WTC11 (cell line): ENCODE measurements at regions not wholly inside any gene's neighbourhood (a gene's known extent, or its start where the extent isn't known, plus 50 kb on each side); places are given as distances from the start of the nearest gene placed in this dataset.

Source experiments
- ATAC-seq: fragments of 200-7000 bp; cut with Tn5 transposase; 2 replicates; pipeline ENCODE4 v1.10.0; 2021; ENCODE audit warnings: mild to moderate bottlenecking, moderate library complexity
- CTCF ChIA-PET: fragments of 300-600 bp; sonication (Branson Sonifier 250); formaldehyde crosslinking; loops from one replicate; lab custom pipeline; 2021; ENCODE audit warnings: antibody characterized with exemption; lab: Charles Lee
- POLR2A ChIA-PET: fragments of 350-600 bp; sonication (Branson Sonifier 250); formaldehyde crosslinking; loops from one replicate; lab custom pipeline; 2021; ENCODE audit warnings: antibody characterized with exemption; lab: Charles Lee
- DNase-seq: peaks from one replicate; pipeline ENCODE4 v3.0.0; 2021; ENCODE audit warnings: low spot score
- H3K27ac Mint-ChIP-seq: 2 replicates; pipeline ENCODE4 v1.8.0; 2021; ENCODE audit warnings: mixed read lengths
- H3K27me3 Mint-ChIP-seq: 2 replicates; pipeline ENCODE4 v1.8.0; 2021; ENCODE audit warnings: low read depth, mild to moderate bottlenecking, moderate library complexity, mixed read lengths
- H3K36me3 Mint-ChIP-seq: 2 replicates; pipeline ENCODE4 v1.8.0; 2021; ENCODE audit warnings: mixed read lengths
- H3K4me1 Mint-ChIP-seq: 2 replicates; pipeline ENCODE4 v1.8.0; 2022; ENCODE audit warnings: mixed read lengths
- H3K4me3 Mint-ChIP-seq: 2 replicates; pipeline ENCODE4 v1.8.0; 2021; ENCODE audit warnings: mild to moderate bottlenecking, moderate library complexity, mixed read lengths
- H3K9me3 Mint-ChIP-seq: 2 replicates; pipeline ENCODE4 v1.8.0; 2021; ENCODE audit warnings: mixed read lengths
- GRHL2 ChIP-seq: fragments of 250-450 bp; sonication (Bioruptor Pico); IDR thresholded peaks from 2 replicates; pipeline ENCODE4 v1.8.0; 2022; ENCODE audit warnings: mild to moderate bottlenecking, moderate library complexity; ENCODE audit not compliant: insufficient replicate concordance, severe bottlenecking
- KAT7 ChIP-seq: sonication (generic); formaldehyde crosslinking; IDR thresholded peaks from 2 replicates; pipeline ENCODE4 v1.8.1; 2023; ENCODE audit warnings: missing genetic modification reagents, mild to moderate bottlenecking, borderline replicate concordance
- NR2C2 ChIP-seq: sonication (generic); formaldehyde crosslinking; IDR thresholded peaks from 2 replicates; pipeline ENCODE4 v1.8.0; 2022; ENCODE audit warnings: mild to moderate bottlenecking, missing genetic modification reagents
- OVOL2 ChIP-seq: fragments of 250-450 bp; sonication (Bioruptor Pico); IDR thresholded peaks from 2 replicates; pipeline ENCODE4 v1.9.0; 2021; ENCODE audit warnings: mild to moderate bottlenecking, borderline replicate concordance
- ZNF219 ChIP-seq: sonication (generic); formaldehyde crosslinking; IDR thresholded peaks from 2 replicates; pipeline ENCODE4 v1.8.0; 2023; ENCODE audit warnings: missing genetic modification reagents, mild to moderate bottlenecking, borderline replicate concordance
- ZNF232 ChIP-seq: sonication (generic); formaldehyde crosslinking; IDR thresholded peaks from 2 replicates; pipeline ENCODE4 v1.8.0; 2022; ENCODE audit warnings: mild to moderate bottlenecking, missing genetic modification reagents
- ZNF416 ChIP-seq: fragments of 250-450 bp; sonication (Bioruptor Pico); IDR thresholded peaks from 2 replicates; pipeline ENCODE4 v1.9.0; 2021; ENCODE audit warnings: mild to moderate bottlenecking, inconsistent platforms
- TF ChIP-seq, protein P1 (sequence below): sonication (generic); formaldehyde crosslinking; IDR thresholded peaks from 2 replicates; pipeline ENCODE4 v1.8.1; 2023; ENCODE audit warnings: mild to moderate bottlenecking, missing genetic modification reagents, borderline replicate concordance
- TF ChIP-seq, protein P2 (sequence below): sonication (generic); formaldehyde crosslinking; IDR thresholded peaks from 2 replicates; pipeline ENCODE4 v1.8.1; 2022; ENCODE audit warnings: mild to moderate bottlenecking, moderate library complexity, missing genetic modification reagents
- TF ChIP-seq, protein P3 (sequence below): sonication (generic); formaldehyde crosslinking; IDR thresholded peaks from 2 replicates; pipeline ENCODE4 v1.8.1; 2022; ENCODE audit warnings: low read depth, missing genetic modification reagents, borderline replicate concordance
- TF ChIP-seq, protein P4 (sequence below): sonication (generic); formaldehyde crosslinking; IDR thresholded peaks from 2 replicates; pipeline ENCODE4 v1.8.0; 2022; ENCODE audit warnings: missing genetic modification reagents
- TF ChIP-seq, protein P5 (sequence below): sonication (generic); formaldehyde crosslinking; IDR thresholded peaks from 2 replicates; pipeline ENCODE4 v1.8.1; 2023; ENCODE audit warnings: mild to moderate bottlenecking, missing genetic modification reagents

DNA sequence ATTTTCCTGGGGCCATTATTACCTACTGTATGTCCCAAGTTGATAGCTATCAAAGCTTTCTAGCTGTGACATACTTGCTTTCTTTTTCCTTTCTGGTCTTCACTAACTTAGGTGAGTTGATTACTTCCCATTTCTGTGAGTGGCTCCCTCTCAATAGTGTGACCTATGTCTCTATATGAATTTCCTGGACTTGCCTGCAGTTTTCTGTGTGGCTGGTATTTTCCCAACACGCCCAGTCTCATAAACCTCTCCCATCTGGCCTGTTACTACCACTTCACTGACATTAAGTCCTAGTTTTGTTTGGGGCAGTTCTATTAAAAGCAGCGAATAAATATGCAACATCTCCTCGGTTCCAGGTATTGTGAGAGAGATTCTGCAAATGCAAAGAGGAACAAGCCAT is 671.2 kb downstream of the SI start (continued):
- TF ChIP-seq, protein P1, sequence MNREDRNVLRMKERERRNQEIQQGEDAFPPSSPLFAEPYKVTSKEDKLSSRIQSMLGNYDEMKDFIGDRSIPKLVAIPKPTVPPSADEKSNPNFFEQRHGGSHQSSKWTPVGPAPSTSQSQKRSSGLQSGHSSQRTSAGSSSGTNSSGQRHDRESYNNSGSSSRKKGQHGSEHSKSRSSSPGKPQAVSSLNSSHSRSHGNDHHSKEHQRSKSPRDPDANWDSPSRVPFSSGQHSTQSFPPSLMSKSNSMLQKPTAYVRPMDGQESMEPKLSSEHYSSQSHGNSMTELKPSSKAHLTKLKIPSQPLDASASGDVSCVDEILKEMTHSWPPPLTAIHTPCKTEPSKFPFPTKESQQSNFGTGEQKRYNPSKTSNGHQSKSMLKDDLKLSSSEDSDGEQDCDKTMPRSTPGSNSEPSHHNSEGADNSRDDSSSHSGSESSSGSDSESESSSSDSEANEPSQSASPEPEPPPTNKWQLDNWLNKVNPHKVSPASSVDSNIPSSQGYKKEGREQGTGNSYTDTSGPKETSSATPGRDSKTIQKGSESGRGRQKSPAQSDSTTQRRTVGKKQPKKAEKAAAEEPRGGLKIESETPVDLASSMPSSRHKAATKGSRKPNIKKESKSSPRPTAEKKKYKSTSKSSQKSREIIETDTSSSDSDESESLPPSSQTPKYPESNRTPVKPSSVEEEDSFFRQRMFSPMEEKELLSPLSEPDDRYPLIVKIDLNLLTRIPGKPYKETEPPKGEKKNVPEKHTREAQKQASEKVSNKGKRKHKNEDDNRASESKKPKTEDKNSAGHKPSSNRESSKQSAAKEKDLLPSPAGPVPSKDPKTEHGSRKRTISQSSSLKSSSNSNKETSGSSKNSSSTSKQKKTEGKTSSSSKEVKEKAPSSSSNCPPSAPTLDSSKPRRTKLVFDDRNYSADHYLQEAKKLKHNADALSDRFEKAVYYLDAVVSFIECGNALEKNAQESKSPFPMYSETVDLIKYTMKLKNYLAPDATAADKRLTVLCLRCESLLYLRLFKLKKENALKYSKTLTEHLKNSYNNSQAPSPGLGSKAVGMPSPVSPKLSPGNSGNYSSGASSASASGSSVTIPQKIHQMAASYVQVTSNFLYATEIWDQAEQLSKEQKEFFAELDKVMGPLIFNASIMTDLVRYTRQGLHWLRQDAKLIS (CRISPR knock-in tag), result no peak
- TF ChIP-seq, protein P2, sequence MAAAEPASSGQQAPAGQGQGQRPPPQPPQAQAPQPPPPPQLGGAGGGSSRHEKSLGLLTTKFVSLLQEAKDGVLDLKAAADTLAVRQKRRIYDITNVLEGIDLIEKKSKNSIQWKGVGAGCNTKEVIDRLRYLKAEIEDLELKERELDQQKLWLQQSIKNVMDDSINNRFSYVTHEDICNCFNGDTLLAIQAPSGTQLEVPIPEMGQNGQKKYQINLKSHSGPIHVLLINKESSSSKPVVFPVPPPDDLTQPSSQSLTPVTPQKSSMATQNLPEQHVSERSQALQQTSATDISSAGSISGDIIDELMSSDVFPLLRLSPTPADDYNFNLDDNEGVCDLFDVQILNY (CRISPR knock-in tag), result no peak
- TF ChIP-seq, protein P3, sequence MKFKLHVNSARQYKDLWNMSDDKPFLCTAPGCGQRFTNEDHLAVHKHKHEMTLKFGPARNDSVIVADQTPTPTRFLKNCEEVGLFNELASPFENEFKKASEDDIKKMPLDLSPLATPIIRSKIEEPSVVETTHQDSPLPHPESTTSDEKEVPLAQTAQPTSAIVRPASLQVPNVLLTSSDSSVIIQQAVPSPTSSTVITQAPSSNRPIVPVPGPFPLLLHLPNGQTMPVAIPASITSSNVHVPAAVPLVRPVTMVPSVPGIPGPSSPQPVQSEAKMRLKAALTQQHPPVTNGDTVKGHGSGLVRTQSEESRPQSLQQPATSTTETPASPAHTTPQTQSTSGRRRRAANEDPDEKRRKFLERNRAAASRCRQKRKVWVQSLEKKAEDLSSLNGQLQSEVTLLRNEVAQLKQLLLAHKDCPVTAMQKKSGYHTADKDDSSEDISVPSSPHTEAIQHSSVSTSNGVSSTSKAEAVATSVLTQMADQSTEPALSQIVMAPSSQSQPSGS (CRISPR knock-in tag), result no peak
- TF ChIP-seq KAT7 (CRISPR knock-in tag) (no peak), OVOL2 (CRISPR knock-in tag) (no peak)

DNA sequence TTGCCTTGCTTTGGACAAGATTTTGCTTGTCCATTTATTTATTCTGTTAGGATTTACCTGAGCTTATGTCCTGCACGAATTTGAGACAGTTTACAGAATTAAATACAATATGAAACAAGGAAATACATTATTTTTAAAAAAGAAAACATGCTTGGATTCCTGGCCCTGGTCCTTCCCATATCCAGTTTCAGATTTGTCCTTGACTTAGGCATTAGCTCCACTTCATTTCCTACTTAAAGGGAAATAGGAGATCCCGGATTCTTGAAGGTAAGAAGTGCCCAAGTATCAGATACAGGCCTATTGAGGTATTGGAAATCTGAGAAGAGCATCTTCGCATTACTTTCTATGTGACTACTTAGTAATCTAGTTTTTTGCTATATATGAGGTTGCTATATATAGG is 672.0 kb downstream of the SI start:
- CTCF ChIA-PET, result interaction anchor here (1.0 kb wide), 1 partner anchor 16 kb away, joined by 4 read pairs; no protein-coding TSS in a partner anchor
- H3K9me3 Mint-ChIP-seq, result peaks cover 5% of the 10 kb centered on the region

More for the DNA sequence above, 672.0 kb downstream of the SI start:
- Mint-ChIP-seq H3K4me1 (peaks cover 6% of the 10 kb centered on the region), H3K27me3 (peaks cover 22% of the 10 kb centered on the region), H3K36me3 (no peaks in the 10 kb centered on the region), H3K27ac (no peak overlapping the region), H3K4me3 (no peak overlapping the region)
- no peak for DNase-seq
- ATAC-seq, result no peak
- POLR2A ChIA-PET, result no interaction called here
- TF ChIP-seq, protein P3 (CRISPR knock-in tag), result no peak
- TF ChIP-seq ZNF232 (CRISPR knock-in tag), result no peak
- TF ChIP-seq NR2C2 (CRISPR knock-in tag), result no peak
- TF ChIP-seq GRHL2 (CRISPR knock-in tag), result no peak
- TF ChIP-seq, protein P4, sequence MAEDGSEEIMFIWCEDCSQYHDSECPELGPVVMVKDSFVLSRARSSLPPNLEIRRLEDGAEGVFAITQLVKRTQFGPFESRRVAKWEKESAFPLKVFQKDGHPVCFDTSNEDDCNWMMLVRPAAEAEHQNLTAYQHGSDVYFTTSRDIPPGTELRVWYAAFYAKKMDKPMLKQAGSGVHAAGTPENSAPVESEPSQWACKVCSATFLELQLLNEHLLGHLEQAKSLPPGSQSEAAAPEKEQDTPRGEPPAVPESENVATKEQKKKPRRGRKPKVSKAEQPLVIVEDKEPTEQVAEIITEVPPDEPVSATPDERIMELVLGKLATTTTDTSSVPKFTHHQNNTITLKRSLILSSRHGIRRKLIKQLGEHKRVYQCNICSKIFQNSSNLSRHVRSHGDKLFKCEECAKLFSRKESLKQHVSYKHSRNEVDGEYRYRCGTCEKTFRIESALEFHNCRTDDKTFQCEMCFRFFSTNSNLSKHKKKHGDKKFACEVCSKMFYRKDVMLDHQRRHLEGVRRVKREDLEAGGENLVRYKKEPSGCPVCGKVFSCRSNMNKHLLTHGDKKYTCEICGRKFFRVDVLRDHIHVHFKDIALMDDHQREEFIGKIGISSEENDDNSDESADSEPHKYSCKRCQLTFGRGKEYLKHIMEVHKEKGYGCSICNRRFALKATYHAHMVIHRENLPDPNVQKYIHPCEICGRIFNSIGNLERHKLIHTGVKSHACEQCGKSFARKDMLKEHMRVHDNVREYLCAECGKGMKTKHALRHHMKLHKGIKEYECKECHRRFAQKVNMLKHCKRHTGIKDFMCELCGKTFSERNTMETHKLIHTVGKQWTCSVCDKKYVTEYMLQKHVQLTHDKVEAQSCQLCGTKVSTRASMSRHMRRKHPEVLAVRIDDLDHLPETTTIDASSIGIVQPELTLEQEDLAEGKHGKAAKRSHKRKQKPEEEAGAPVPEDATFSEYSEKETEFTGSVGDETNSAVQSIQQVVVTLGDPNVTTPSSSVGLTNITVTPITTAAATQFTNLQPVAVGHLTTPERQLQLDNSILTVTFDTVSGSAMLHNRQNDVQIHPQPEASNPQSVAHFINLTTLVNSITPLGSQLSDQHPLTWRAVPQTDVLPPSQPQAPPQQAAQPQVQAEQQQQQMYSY (CRISPR knock-in tag), result no peak
- TF ChIP-seq ZNF219, result no peak
- TF ChIP-seq, protein P5, sequence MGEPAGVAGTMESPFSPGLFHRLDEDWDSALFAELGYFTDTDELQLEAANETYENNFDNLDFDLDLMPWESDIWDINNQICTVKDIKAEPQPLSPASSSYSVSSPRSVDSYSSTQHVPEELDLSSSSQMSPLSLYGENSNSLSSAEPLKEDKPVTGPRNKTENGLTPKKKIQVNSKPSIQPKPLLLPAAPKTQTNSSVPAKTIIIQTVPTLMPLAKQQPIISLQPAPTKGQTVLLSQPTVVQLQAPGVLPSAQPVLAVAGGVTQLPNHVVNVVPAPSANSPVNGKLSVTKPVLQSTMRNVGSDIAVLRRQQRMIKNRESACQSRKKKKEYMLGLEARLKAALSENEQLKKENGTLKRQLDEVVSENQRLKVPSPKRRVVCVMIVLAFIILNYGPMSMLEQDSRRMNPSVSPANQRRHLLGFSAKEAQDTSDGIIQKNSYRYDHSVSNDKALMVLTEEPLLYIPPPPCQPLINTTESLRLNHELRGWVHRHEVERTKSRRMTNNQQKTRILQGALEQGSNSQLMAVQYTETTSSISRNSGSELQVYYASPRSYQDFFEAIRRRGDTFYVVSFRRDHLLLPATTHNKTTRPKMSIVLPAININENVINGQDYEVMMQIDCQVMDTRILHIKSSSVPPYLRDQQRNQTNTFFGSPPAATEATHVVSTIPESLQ (CRISPR knock-in tag), result no peak
- no peak for TF ChIP-seq ZNF416
- TF ChIP-seq, all 79 proteins: peak for 0
